ENCODE measurements at regions not wholly inside any gene's neighbourhood (a gene's known extent, or its start where the extent isn't known, plus 50 kb on each side); places are given as distances from the start of the nearest gene placed in this dataset.

GRCh38 chr14:40618225-40618898 is 988.3 kb upstream of the LRFN5 start:
- in situ Hi-C loops (cut with HindIII; ENCODE audit: low sequenced_read_pairs) = no loop called here

- in situ Hi-C loops (cut with HindIII; ENCODE audit: low sequenced_read_pairs) = no loop called here
Measured at GRCh38 chr14:40616579-40616978, 990.1 kb upstream of the LRFN5 start.

DNA sequence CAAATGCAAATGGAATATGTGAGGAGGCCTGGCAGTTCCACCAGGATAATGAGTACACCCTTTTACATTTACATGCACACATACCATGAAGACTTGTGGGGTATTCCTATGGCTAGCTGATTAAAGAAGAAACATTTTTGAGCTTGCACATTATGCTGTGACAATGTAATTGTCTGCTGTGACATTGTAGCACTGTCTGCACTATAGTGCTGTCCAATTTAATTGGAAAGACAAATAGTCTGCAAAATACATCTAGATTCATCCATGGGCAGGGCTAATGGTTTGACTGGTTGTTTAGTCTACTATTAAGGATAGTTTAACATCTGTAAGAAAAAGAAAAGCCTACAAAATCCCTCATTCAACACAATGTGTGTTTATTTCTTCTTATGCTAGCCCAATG is 1005.6 kb upstream of the LRFN5 start:
- in situ Hi-C loops (cut with HindIII; ENCODE audit: low sequenced_read_pairs) = no loop called here

GRCh38 chr14:40599725-40600124 is 1007.0 kb upstream of the LRFN5 start:
- in situ Hi-C loops (cut with HindIII; ENCODE audit: low sequenced_read_pairs) = loop anchor here (5.0 to 10.0 kb wide), 2 partner anchors 48 to 655 kb away; no protein-coding TSS in a partner anchor

DNA sequence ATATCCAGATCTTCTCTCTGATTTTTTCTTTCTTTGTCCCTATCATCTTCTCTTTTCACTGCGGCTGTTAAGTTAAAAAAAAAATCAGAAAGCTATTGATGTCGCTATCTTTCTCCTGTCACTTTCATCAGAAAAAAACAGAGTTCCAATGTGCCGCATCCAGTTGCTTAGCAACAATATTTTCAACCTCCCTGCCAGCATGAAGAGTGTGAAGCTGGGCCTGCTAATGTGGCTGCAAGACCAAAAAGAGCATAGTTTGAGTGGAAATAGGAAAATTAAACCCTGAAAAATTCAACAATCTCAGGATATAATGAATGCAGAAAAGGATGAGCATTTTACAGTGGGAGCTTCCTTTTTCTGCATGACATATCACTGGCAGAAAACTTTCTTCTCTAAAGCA is 1025.4 kb upstream of the LRFN5 start:
- in situ Hi-C loops (cut with HindIII; ENCODE audit: low sequenced_read_pairs) = no loop called here

DNA sequence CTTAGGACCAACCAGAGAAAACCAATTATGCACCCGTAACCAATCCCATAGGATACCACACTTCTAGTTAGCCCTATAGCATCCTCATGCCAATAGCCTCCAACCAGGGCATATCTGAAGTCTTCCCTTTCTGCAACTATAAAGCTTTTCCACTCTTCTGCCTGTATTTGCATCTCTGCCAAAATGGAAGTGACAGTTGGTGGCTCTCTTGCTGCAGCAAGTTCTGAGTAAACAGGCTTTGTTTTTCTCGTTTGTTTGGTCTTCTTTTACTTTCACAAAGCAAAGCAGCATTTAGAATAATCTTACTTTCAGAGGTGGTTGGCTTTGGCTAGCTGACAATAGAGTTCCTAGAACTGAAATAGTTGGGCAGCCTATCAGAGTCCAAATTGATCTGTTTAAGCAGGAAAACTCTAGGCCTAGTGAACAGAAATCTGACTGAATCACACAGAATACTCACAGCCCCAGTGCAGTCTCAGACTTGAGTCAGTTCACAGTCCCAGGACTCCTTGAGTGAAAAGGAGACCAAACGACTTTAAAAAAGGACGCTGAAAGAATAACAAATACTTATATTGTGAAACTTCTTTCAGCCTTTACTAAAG is 1029.7 kb upstream of the LRFN5 start:
- in situ Hi-C loops (cut with HindIII; ENCODE audit: low sequenced_read_pairs) = no loop called here

DNA sequence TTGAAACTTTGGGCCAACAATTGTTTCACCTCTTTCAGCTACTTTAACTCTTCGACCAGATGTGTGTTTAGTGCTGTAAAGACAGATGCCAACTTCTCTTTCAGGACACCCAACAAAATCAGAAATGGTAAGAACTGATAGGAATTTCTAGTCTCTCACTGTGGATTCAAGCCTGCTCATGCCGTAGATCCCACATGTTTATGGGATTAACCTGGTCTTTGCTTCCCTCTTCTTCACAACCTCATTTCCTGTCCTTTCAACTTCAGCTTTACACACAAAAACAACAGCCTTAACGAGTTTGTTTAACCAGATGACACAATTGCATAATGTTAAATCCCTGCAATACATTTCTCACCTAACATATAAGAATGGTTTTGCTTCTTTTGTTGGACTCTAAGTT is 1031.9 kb upstream of the LRFN5 start:
- in situ Hi-C loops (cut with HindIII; ENCODE audit: low sequenced_read_pairs) = no loop called here

GRCh38 chr14:40525314-40525713 is 1081.4 kb upstream of the LRFN5 start:
- in situ Hi-C loops (cut with HindIII; ENCODE audit: low sequenced_read_pairs) = no loop called here

DNA sequence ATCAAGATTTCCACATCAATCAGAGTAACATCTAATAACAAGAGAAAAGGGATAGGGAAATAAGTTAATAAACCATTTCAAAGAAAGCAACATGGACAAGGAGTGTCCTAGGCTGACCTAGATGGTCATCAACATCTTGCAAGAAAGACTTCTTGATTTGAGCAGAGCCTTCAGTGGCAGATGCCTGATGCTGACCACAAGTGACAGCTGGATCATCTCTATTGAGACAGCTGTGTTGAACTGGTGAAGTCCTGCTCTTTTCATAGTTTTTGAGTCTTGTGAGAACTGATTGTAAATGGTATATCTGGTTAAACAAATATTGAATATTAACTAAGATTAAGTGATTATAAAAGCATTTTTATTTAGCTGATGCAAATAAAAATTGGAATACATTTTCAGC is 1083.6 kb upstream of the LRFN5 start:
- in situ Hi-C loops (cut with HindIII; ENCODE audit: low sequenced_read_pairs) = no loop called here

GRCh38 chr14:40494483-40494882 is 1062.2 kb upstream of the FBXO33 start:
- in situ Hi-C loops (cut with HindIII; ENCODE audit: low sequenced_read_pairs) = no loop called here

DNA sequence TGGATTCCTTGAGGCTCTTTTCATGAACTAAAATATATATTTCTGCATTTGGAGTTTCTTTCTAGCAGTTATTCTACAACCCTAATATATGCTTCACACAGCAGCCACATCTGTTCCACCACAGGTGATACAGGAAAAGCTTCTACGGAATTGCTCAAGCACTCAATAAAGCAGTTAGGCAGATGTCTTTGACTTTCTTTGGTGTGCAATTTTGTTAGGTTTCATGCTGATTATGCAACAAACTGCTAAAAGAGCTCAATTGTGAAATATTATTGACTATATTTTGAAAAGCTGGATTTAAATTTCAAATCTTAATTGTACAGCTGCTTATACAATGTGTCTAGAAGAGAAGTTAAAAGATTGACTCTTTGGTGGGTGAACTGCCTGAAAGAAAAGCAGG is 1055.6 kb upstream of the FBXO33 start:
- in situ Hi-C loops (cut with HindIII; ENCODE audit: low sequenced_read_pairs) = no loop called here

DNA sequence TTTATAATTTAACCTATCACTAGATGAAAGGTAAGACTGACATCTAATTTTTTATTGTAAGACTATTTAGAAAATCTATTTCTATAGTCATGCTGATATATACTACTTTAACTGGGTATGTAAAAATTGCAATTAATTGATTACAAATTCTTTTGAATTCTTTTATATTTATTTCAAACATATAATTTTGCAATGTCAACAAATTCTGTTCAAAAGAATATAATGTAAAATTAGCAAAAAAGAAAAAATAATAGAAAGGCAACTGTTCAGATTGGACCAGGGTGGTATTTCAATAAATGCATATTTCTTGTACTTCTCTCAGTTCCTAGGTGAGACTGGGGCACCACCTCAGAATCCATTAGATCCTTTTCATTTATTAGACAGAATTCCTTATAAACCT is 1053.5 kb upstream of the FBXO33 start:
- in situ Hi-C loops (cut with HindIII; ENCODE audit: low sequenced_read_pairs) = no loop called here

DNA sequence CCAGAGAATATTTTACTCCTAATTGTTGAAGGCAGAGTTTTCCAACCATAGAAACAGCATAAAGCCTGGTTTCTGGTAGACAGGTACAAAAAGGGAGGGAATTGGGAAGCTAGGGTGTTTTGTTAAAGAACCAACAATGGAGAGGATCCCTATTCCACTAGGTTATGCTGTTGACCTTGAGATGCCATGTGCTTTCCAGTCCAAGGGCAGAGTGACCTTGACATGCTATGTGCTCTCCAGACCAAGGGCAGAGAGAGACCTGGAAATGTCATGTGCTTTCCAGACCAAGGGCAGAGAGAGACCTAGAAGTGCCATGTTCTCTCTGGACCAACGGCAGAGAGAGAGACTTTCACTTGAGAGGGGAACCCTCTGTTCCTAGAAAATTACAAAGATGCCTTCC is 1043.8 kb upstream of the FBXO33 start:
- in situ Hi-C loops (cut with HindIII; ENCODE audit: low sequenced_read_pairs) = no loop called here

GRCh38 chr14:40467969-40468368 is 1035.7 kb upstream of the FBXO33 start:
- in situ Hi-C loops (cut with HindIII; ENCODE audit: low sequenced_read_pairs) = no loop called here

GRCh38 chr14:40464531-40464930 is 1032.3 kb upstream of the FBXO33 start:
- in situ Hi-C loops (cut with HindIII; ENCODE audit: low sequenced_read_pairs) = no loop called here

DNA sequence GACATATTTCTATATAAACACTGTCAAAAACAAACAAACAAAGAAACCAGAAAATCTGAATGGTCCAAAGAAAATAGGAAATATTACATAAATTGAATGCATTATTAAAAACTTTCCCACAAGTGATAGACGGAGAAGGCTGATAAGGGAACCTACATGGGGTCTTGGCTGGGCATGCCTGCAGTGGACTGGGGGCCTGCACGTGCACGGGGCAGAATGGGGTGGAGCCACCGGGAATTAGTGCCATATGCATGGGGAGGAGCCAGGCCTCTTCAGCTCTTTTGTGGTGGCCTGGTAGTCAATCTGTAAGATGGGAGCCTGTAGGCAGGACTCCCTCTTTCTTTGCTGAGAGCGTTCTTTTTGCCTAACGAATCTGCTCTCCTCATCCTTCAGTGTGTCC is 1031.7 kb upstream of the FBXO33 start:
- in situ Hi-C loops (cut with HindIII; ENCODE audit: low sequenced_read_pairs) = no loop called here

GRCh38 chr14:40452674-40453073 is 1020.4 kb upstream of the FBXO33 start:
- in situ Hi-C loops (cut with HindIII; ENCODE audit: low sequenced_read_pairs) = no loop called here

DNA sequence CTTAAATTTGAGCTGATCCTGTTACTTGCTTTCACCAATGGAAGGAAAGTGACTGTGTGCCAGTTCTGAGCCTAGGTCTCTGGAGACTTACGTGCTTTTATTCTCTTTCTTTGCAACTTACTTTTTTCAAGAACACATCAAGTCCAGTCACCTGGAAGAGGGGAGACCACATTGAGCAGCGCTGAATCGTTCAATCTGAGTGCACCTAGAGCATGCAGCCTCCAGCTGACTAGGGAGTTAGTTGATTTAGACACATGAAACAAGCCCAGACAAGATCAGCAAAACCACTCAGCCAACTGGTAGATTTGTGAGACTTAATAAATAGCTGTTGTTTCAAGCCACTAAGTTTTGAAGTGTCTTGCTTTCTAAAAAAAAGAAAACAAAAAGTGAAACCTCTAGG is 1014.8 kb upstream of the FBXO33 start:
- in situ Hi-C loops (cut with HindIII; ENCODE audit: low sequenced_read_pairs) = no loop called here

GRCh38 chr14:40445020-40445419 is 1012.8 kb upstream of the FBXO33 start:
- in situ Hi-C loops (cut with HindIII; ENCODE audit: low sequenced_read_pairs) = no loop called here

- in situ Hi-C loops (cut with HindIII; ENCODE audit: low sequenced_read_pairs) = no loop called here
Measured at GRCh38 chr14:40436551-40436950, 1004.3 kb upstream of the FBXO33 start.

- in situ Hi-C loops (cut with HindIII; ENCODE audit: low sequenced_read_pairs) = no loop called here
Measured at GRCh38 chr14:40417777-40418401, 985.7 kb upstream of the FBXO33 start.

DNA sequence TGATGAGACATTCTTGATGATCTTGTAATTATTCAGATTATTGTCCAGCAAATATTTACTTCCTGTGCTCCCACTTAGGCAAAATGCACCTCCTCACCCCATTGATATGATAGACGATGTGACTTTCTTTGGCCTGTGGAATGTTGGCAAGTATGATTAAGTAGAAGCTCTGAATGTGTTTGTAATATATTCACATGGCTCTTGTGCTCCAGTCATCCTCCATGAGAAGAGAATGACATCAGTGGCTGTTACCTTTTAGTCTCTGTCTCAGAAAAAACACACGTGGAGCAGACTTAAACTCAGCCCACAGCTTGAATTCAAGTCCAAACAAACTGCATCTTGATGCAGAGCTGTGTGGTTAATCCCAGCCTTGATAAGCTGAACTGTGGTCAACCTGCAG is 984.3 kb upstream of the FBXO33 start:
- in situ Hi-C loops (cut with HindIII; ENCODE audit: low sequenced_read_pairs) = no loop called here
